DOHH2 (cell line): ENCODE measurements at regions not wholly inside any gene's neighbourhood (a gene's known extent, or its start where the extent isn't known, plus 50 kb on each side); places are given as distances from the start of the nearest gene placed in this dataset.

Experiments used
- EZH2phosphoT487 ChIP-seq: fragments of 200-600 bp; sonication (generic); IDR thresholded peaks from 2 replicates; pipeline ENCODE4 v1.6.1; 2017; ENCODE audit warnings: borderline replicate concordance, mild to moderate bottlenecking, antibody characterized with exemption, low read length, moderate library complexity, mixed read lengths
- TF ChIP-seq, protein P1 (sequence below): fragments of 200-600 bp; sonication (generic); IDR thresholded peaks from one replicate; pipeline ENCODE4 v1.5.1; 2014; ENCODE audit warnings: antibody characterized with exemption, mild to moderate bottlenecking, low read depth, low read length; ENCODE audit not compliant: poor library complexity, severe bottlenecking

DNA sequence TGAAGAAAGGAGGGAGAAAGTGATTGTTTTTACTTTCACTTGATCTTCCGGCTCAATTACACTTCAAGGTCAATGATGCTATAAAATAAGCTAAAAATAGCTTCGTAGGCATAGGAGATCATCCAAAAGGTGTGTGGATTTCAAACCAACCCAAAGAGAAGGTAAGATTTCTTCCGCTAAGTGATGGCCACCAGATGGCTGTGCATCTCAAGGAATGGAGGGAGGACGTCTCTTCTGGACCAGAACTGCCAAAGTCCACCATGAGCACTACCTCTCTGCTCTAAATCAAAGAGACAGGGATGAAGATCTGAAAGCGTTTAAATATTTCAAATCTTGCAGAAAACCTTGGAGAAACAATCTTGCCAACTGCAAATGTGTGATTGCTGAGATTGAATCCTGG is 199.1 kb upstream of the ZPLD1 start:
- TF ChIP-seq, protein P1, sequence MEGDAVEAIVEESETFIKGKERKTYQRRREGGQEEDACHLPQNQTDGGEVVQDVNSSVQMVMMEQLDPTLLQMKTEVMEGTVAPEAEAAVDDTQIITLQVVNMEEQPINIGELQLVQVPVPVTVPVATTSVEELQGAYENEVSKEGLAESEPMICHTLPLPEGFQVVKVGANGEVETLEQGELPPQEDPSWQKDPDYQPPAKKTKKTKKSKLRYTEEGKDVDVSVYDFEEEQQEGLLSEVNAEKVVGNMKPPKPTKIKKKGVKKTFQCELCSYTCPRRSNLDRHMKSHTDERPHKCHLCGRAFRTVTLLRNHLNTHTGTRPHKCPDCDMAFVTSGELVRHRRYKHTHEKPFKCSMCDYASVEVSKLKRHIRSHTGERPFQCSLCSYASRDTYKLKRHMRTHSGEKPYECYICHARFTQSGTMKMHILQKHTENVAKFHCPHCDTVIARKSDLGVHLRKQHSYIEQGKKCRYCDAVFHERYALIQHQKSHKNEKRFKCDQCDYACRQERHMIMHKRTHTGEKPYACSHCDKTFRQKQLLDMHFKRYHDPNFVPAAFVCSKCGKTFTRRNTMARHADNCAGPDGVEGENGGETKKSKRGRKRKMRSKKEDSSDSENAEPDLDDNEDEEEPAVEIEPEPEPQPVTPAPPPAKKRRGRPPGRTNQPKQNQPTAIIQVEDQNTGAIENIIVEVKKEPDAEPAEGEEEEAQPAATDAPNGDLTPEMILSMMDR = peak; percentile 22
- TF ChIP-seq EZH2phosphoT487 = no peak
